ENCODE measurements at regions not wholly inside any gene's neighbourhood (a gene's known extent, or its start where the extent isn't known, plus 50 kb on each side); places are given as distances from the start of the nearest gene placed in this dataset.

DNA sequence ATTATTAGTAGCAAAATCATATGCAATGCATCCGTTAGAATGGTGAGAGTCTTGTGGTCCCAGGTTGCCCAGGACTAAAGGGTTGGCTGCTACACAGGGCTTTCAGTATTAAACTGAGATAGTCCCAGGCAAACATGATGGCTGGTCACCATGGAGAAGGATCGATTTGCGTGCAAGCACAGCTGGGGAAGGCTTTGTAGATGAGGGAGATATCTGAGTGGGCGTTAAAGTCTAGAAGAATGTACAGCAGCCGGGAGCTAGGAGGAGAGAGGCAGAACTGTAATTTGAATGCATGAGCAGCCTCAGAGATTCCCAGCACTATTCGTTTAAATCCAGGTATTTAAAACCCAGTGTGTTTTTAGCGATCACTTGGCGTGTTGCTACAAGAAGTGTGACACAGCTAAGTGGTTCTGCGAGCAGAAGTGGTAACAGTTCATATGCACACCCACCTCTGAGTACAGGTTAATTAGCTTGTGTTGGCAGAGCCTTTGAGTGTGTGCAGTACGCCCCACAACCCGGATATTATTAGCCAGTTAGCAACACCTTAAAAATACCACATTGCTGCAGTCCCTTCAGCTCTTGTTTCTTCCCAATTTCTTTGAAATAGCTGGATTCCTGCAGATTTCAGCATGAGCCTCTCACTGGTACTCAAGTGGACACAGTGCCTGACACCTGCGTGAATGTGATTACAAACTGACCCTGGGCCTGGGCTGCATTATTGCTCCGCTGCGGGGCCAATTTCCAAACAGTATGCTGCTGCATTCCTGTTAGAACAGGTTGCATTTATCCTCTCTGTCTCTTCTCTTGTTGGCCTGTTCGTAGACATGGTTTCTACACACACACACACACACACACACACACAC is 67.2 kb upstream of the SCAF4 start:
- TF ChIP-seq, protein P1, sequence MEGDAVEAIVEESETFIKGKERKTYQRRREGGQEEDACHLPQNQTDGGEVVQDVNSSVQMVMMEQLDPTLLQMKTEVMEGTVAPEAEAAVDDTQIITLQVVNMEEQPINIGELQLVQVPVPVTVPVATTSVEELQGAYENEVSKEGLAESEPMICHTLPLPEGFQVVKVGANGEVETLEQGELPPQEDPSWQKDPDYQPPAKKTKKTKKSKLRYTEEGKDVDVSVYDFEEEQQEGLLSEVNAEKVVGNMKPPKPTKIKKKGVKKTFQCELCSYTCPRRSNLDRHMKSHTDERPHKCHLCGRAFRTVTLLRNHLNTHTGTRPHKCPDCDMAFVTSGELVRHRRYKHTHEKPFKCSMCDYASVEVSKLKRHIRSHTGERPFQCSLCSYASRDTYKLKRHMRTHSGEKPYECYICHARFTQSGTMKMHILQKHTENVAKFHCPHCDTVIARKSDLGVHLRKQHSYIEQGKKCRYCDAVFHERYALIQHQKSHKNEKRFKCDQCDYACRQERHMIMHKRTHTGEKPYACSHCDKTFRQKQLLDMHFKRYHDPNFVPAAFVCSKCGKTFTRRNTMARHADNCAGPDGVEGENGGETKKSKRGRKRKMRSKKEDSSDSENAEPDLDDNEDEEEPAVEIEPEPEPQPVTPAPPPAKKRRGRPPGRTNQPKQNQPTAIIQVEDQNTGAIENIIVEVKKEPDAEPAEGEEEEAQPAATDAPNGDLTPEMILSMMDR (conservative IDR thresholded peaks at IDR 0.05 in 1 of 2, IDR thresholded peaks at IDR 0.05 in 1 of 2; ENCODE audit: extremely low read depth in 1 of 2, insufficient read depth in 1 of 2, low read depth in 1 of 2, low read length in 2 of 2), result no peak
- TF ChIP-seq EZH2 (IDR thresholded peaks at IDR 0.05; ENCODE audit: borderline replicate concordance, low read length), result no peak
